Natural killer cell (primary cell): ENCODE measurements at regions not wholly inside any gene's neighbourhood (a gene's known extent, or its start where the extent isn't known, plus 50 kb on each side); places are given as distances from the start of the nearest gene placed in this dataset.

Experiments
- ATAC-seq, 3 donors: fragments of 150-1000 bp in 2 of 3; fragments of 200-7000 bp in 1 of 3; cut with Tn5 transposase; 1 replicate in 1 of 3; 2 replicates in 2 of 3; pipeline ENCODE4 v1.10.0; 2021; ENCODE audit warnings: mild to moderate bottlenecking in 2 of 3, moderate library complexity in 2 of 3
- DNase-seq, 2 donors: peaks; one replicate each; pipeline versions ENCODE4 v3.0.0 to v3.0.0-alpha.2; 2013 to 2021; ENCODE audit warnings: mixed read lengths in 1 of 2
- H3K27ac ChIP-seq: one replicate; pipeline ENCODE4 v1.5.1; 2013; ENCODE audit warnings: mild to moderate bottlenecking, low read length
- H3K27me3 ChIP-seq: one replicate; pipeline ENCODE4 v1.6.1; 2013; ENCODE audit warnings: low read length; ENCODE audit not compliant: control insufficient read depth, insufficient read depth
- H3K36me3 ChIP-seq: one replicate; pipeline ENCODE4 v1.6.1; 2013; ENCODE audit warnings: low read length; ENCODE audit not compliant: control insufficient read depth, insufficient read depth
- H3K4me1 ChIP-seq: one replicate; pipeline ENCODE4 v1.6.1; 2013; ENCODE audit warnings: low read length; ENCODE audit not compliant: control insufficient read depth, insufficient read depth
- H3K4me3 ChIP-seq: one replicate; pipeline ENCODE4 v1.5.1; 2013; ENCODE audit warnings: low read length
- H3K9me3 ChIP-seq: one replicate; pipeline ENCODE4 v1.6.1; 2013; ENCODE audit warnings: low read length; ENCODE audit not compliant: control insufficient read depth, insufficient read depth
- H3K27ac Mint-ChIP-seq, 2 donors: one replicate each; pipeline ENCODE4 v1.8.0; 2022; ENCODE audit warnings: mild to moderate bottlenecking in 2 of 2, mixed read lengths in 2 of 2, moderate library complexity in 1 of 2
- H3K27me3 Mint-ChIP-seq, 2 donors: one replicate each; pipeline ENCODE4 v1.8.0; 2022; ENCODE audit warnings: low read depth in 2 of 2, mixed read lengths in 2 of 2
- H3K36me3 Mint-ChIP-seq: one replicate; pipeline ENCODE4 v1.8.0; 2022; ENCODE audit warnings: mixed read lengths
- H3K4me1 Mint-ChIP-seq, 2 donors: one replicate each; pipeline ENCODE4 v1.8.0; 2022; ENCODE audit warnings: mixed read lengths in 2 of 2
- H3K4me3 Mint-ChIP-seq: one replicate; pipeline ENCODE4 v1.8.0; 2022; ENCODE audit warnings: mild to moderate bottlenecking, moderate library complexity, mixed read lengths
- H3K9me3 Mint-ChIP-seq, 2 donors: one replicate each; pipeline ENCODE4 v1.8.0; 2022; ENCODE audit warnings: mixed read lengths in 2 of 2
- CTCF ChIP-seq: fragments of 200-600 bp; IDR thresholded peaks from one replicate; pipeline ENCODE4 v1.8.0; 2022; ENCODE audit warnings: antibody characterized with exemption
- WGBS: methylation state at CpG from one replicate; pipeline ENCODE4 v1.1.7; 2013; ENCODE audit warnings: missing lambda C conversion rate; ENCODE audit not compliant: insufficient coverage; 5-methylcytosine and 5-hydroxymethylcytosine counted together
- intact Hi-C: fragments of 100-400 bp; cut with micrococcal nuclease; formaldehyde crosslinking; loops from one replicate; pipeline ENCODE4 v1.14.2; 2022

- TF ChIP-seq CTCF: no peak
- Histone ChIP-seq H3K27me3 (no peaks in the 10 kb centered on the region), H3K27ac (no peak overlapping the region), H3K36me3 (no peaks in the 10 kb centered on the region), H3K4me3 (no peak overlapping the region), H3K4me1 (peaks cover 6% of the 10 kb centered on the region), H3K9me3 (no peaks in the 10 kb centered on the region)
- no peaks in the 10 kb centered on the region for H3K9me3 Mint-ChIP-seq
- H3K36me3 Mint-ChIP-seq: no peaks in the 10 kb centered on the region
- DNase-seq: no peak
- H3K4me3 Mint-ChIP-seq: no peak overlapping the region
- H3K27me3 Mint-ChIP-seq: peaks cover 7 to 22% of the 10 kb centered on the region in 2 donors
- H3K27ac Mint-ChIP-seq: no peak overlapping the region
- no CpG with 5 or more reads among the region's 1 CpG for WGBS
- intact Hi-C loops: no loop called here
- no peak for ATAC-seq
- H3K4me1 Mint-ChIP-seq: peaks cover 0 to 10% of the 10 kb centered on the region in 2 donors
Measured at GRCh38 chr5:159447116-159447515, 116.8 kb upstream of the IL12B start.

GRCh38 chr5:159448841-159449407 lies 118.6 kb upstream of the IL12B start:
- H3K27me3 ChIP-seq: no peaks in the 10 kb centered on the region
- Mint-ChIP-seq H3K27ac (no peak overlapping the region), H3K36me3 (no peaks in the 10 kb centered on the region), H3K4me1 (peaks cover 4 to 5% of the 10 kb centered on the region in 2 donors), H3K9me3 (no peaks in the 10 kb centered on the region), H3K27me3 (peaks cover 7 to 36% of the 10 kb centered on the region in 2 donors), H3K4me3 (no peak overlapping the region)
- no peak for TF ChIP-seq CTCF
- H3K4me3 ChIP-seq: no peak overlapping the region
- no peaks in the 10 kb centered on the region for H3K9me3 ChIP-seq
- no peaks in the 10 kb centered on the region for H3K36me3 ChIP-seq
- H3K27ac ChIP-seq: no peak overlapping the region
- H3K4me1 ChIP-seq: peaks cover 3% of the 10 kb centered on the region
- WGBS: 89% methylated on average over 4 of the region's 5 CpGs
- intact Hi-C loops: no loop called here
- DNase-seq (no peak), ATAC-seq (no peak)

GRCh38 chr5:159449925-159450324 lies 119.6 kb upstream of the IL12B start:
- Mint-ChIP-seq H3K27me3 (peaks cover 3 to 46% of the 10 kb centered on the region in 2 donors), H3K36me3 (no peaks in the 10 kb centered on the region), H3K4me3 (no peak overlapping the region), H3K4me1 (peaks cover 0 to 4% of the 10 kb centered on the region in 2 donors), H3K27ac (no peak overlapping the region), H3K9me3 (no peaks in the 10 kb centered on the region)
- Histone ChIP-seq H3K9me3 (no peaks in the 10 kb centered on the region), H3K4me3 (no peak overlapping the region), H3K27me3 (no peaks in the 10 kb centered on the region), H3K27ac (no peak overlapping the region), H3K4me1 (peaks cover 3% of the 10 kb centered on the region), H3K36me3 (no peaks in the 10 kb centered on the region)
- WGBS: 91% methylated on average over 7 of the region's 7 CpGs
- DNase-seq: no peak
- intact Hi-C loops: no loop called here
- TF ChIP-seq CTCF: no peak
- ATAC-seq: no peak

- WGBS: 81% methylated on average over 4 of the region's 4 CpGs
- ATAC-seq: no peak
- Histone ChIP-seq H3K4me1 (peaks cover 3% of the 10 kb centered on the region), H3K27me3 (no peaks in the 10 kb centered on the region), H3K4me3 (no peak overlapping the region), H3K9me3 (no peaks in the 10 kb centered on the region), H3K36me3 (no peaks in the 10 kb centered on the region), H3K27ac (no peak overlapping the region)
- H3K4me3 Mint-ChIP-seq: no peak overlapping the region
- peaks cover 0 to 4% of the 10 kb centered on the region in 2 donors for H3K4me1 Mint-ChIP-seq
- H3K27ac Mint-ChIP-seq: no peak overlapping the region
- intact Hi-C loops: no loop called here
- H3K27me3 Mint-ChIP-seq: peaks cover 4 to 43% of the 10 kb centered on the region in 2 donors
- H3K9me3 Mint-ChIP-seq: no peaks in the 10 kb centered on the region
- H3K36me3 Mint-ChIP-seq: no peaks in the 10 kb centered on the region
- DNase-seq: no peak
- no peak for TF ChIP-seq CTCF
Measured at GRCh38 chr5:159450417-159450816, 120.1 kb upstream of the IL12B start.
